ENCODE measurements at regions not wholly inside any gene's neighbourhood (a gene's known extent, or its start where the extent isn't known, plus 50 kb on each side); places are given as distances from the start of the nearest gene placed in this dataset.
"Not testable (repeated sequence)": the region's sequence is repeated elsewhere in the genome, so short reads cannot be mapped to it uniquely, and the experiment has no call there.

DNA sequence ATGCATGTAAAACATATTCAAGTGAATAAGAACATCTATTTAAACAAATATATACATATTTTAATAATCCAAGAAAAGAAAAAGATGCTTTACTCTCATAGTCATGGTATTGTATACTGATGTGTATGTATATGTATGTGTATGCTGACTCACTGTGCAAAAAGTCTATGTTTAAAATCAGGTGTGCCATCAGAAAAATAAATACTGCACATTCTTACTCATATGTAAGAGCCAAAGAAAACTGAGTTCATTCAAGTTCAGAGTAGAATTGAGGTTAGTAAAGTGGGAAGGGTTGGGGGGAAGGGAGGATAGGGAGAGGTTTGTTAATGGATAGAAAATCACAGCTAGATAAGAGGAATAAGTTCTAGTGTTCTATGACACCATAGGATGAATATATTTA lies 403.9 kb upstream of the SMIM31 start:
- no peak for DNase-seq (ENCODE audit: low read depth, low spot score)
- no peak overlapping the region for H3K4me3 ChIP-seq (ENCODE audit: low read depth, low read length)
- ChIA-PET CTCF (no interaction called here), POLR2A (no interaction called here)
- TF ChIP-seq CTCF (IDR thresholded peaks at IDR 0.05; ENCODE audit: insufficient read depth, low read length, missing control alignments): no peak

DNA sequence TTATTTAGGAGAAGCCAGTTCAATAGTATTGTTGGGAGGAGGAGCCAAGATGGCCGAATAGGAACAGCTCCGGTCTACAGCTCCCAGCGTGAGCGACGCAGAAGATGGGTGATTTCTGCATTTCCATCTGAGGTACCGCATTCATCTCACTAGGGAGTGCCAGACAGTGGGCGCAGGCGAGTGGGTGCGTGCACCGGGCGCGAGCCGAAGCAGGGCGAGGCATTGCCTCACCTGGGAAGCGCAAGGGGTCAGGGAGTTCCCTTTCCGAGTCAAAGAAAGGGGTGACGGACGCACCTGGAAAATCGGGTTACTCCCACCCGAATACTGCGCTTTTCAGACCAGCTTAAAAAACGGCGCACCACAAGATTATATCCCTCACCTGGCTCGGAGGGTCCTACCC lies 403.2 kb upstream of the SMIM31 start:
- H3K4me3 ChIP-seq (ENCODE audit: low read depth, low read length); CTCF ChIA-PET; POLR2A ChIA-PET; DNase-seq (ENCODE audit: low read depth, low spot score): not testable (repeated sequence)

DNA sequence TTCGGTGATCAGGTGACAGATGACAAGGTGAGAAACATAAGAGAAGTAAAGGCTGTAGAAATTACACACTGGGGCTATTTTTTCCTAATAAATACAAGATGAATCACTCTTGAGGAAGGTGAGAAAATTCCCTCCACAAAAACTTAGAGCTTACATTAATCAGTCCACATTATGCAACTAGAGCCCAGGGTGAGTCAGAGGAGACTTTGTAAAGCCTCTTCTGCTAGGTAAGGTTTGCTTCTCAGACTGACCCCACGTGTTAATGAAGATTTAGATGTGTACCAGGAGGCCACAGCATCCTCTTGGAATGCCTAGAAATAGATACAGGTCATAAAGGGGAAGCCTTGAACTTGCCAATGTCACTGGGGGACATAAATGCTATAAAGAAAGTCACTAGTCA lies 396.0 kb upstream of the SMIM31 start:
- TF ChIP-seq CTCF (IDR thresholded peaks at IDR 0.05; ENCODE audit: insufficient read depth, low read length, missing control alignments): no peak
- CTCF ChIA-PET: no interaction called here
- POLR2A ChIA-PET: no interaction called here
- no peak for DNase-seq (ENCODE audit: low read depth, low spot score)
- no peak overlapping the region for H3K4me3 ChIP-seq (ENCODE audit: low read depth, low read length)

DNA sequence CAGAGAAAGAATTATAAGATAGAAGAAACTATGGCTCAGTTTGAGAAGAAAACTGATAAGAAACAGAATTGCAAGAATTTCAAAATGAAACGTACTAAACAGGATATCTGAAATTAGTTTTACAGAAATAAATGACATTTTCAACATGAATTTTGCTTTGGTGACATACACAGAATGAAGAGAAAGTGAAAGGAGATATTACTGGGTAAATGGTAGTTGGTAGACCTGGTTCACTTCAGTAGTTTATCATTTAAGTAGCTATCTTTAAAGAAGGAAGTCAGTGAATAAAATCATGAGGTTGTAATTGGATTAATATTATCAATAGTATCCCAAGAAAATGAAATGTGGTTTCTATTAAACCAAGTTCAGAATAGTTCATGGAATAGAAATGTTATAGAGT lies 395.5 kb upstream of the SMIM31 start:
- POLR2A ChIA-PET: no interaction called here
- no peak overlapping the region for H3K4me3 ChIP-seq (ENCODE audit: low read depth, low read length)
- CTCF ChIA-PET: no interaction called here
- TF ChIP-seq CTCF (IDR thresholded peaks at IDR 0.05; ENCODE audit: insufficient read depth, low read length, missing control alignments): no peak
- DNase-seq (ENCODE audit: low read depth, low spot score): no peak

GRCh38 chr4:164359881-164360280 lies 394.1 kb upstream of the SMIM31 start:
- no peak for TF ChIP-seq CTCF (IDR thresholded peaks at IDR 0.05; ENCODE audit: insufficient read depth, low read length, missing control alignments)
- ChIA-PET CTCF (no interaction called here), POLR2A (no interaction called here)
- no peak overlapping the region for H3K4me3 ChIP-seq (ENCODE audit: low read depth, low read length)
- no peak for DNase-seq (ENCODE audit: low read depth, low spot score)

DNA sequence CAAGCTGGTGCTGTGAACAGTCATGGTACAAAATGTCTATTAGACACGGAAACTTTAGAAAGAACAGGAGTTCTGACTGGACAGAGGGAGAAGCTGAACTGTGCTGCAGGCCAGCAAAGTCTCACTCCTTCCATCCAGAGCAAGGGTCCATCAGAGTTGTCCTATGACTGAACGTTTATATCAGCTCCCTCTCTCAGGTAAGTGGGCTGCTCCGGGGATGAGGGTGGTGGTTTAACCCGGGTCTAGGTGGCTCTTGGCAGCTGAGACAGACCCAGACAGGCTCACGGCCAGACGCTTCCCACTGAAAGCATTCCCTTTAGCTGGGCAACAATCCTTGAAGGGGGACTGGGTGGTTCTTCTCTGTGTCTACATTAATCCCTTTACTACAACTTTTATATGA lies 385.0 kb upstream of the SMIM31 start:
- ChIA-PET POLR2A (no interaction called here), CTCF (no interaction called here)
- DNase-seq (ENCODE audit: low read depth, low spot score): no peak
- no peak overlapping the region for H3K4me3 ChIP-seq (ENCODE audit: low read depth, low read length)
- TF ChIP-seq CTCF (IDR thresholded peaks at IDR 0.05; ENCODE audit: insufficient read depth, low read length, missing control alignments): no peak

GRCh38 chr4:164373021-164373420 lies 380.9 kb upstream of the SMIM31 start:
- POLR2A ChIA-PET: no interaction called here
- CTCF ChIA-PET: no interaction called here
- TF ChIP-seq CTCF (IDR thresholded peaks at IDR 0.05; ENCODE audit: insufficient read depth, low read length, missing control alignments): no peak

More at GRCh38 chr4:164373021-164373420, 380.9 kb upstream of the SMIM31 start:
- no peak for DNase-seq (ENCODE audit: low read depth, low spot score)
- no peak overlapping the region for H3K4me3 ChIP-seq (ENCODE audit: low read depth, low read length)

Data from AG04449 (cell line).